Renal pelvis (tissue), 1 donor: ENCODE measurements at regions not wholly inside any gene's neighbourhood (a gene's known extent, or its start where the extent isn't known, plus 50 kb on each side); places are given as distances from the start of the nearest gene placed in this dataset.
"Not testable (repeated sequence)": the region's sequence is repeated elsewhere in the genome, so short reads cannot be mapped to it uniquely, and the experiment has no call there.

Experiments used
- DNase-seq: peaks from one replicate; pipeline ENCODE4 v3.0.0-alpha.2; 2013

DNA sequence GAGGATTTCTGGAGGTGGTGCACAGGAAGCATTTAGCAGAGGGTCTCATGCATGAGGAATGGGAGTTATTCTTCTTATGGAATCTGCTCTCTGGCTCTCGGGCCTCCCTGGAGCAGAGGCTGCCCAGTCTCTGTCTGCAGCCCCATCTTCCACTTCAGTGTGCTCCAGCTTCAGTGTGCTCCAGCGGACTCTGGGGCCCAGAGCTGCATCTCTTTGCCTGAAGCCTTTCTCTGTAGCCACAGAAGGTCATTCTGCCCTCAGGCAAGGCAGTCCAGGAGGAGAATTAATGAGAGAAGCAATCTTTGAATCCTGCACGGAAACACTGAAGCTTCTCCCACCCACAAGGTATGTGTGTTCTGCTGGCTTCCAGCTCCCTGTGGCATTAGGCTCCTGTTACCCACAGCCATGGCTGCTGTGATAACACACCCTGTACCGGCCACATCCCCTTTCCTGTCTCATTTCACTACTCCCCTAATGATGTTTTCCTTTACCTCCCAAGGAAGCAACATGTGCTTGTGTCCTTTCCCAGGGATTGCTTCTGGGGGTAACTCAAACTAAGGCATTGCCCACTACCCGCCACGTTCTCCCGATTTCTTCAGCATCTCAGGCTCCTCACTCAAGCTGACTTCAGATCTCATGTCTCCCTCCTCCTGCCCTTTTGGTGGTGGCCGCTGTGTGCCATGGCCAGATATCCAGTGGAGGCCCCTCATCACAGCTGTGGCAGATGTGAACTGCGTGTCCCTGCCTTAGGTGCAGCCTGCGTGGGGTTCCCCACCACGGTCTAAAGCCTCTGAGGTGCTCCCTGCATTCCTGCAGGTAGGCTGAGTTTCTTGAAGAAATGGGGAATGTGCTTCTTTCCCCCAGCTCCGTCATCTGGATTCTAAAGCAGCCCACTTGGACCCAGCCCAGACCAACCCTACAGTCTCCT, 181.2 kb upstream of the GALNT2 start:
- no peak for DNase-seq

DNA sequence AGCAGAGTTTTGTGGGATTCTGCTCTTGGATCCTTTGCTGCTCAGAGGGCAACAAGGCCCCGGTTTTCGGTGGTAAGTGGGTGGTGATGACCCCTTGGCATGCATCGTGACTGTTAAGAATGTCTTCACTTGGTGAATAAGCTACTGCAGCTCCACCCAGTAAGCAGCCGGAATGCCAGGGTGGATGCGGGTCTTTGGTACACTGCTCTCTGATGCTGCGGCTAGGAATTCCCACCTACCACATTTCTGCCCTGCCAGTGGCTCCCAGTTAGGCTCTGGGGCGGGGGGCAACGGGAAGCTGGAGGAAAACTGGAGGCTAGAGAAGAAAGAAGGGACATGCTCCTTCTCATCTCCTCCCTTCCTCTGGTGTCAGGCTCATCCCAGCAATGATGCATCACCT, 180.4 kb upstream of the GALNT2 start:
- DNase-seq: no peak

DNA sequence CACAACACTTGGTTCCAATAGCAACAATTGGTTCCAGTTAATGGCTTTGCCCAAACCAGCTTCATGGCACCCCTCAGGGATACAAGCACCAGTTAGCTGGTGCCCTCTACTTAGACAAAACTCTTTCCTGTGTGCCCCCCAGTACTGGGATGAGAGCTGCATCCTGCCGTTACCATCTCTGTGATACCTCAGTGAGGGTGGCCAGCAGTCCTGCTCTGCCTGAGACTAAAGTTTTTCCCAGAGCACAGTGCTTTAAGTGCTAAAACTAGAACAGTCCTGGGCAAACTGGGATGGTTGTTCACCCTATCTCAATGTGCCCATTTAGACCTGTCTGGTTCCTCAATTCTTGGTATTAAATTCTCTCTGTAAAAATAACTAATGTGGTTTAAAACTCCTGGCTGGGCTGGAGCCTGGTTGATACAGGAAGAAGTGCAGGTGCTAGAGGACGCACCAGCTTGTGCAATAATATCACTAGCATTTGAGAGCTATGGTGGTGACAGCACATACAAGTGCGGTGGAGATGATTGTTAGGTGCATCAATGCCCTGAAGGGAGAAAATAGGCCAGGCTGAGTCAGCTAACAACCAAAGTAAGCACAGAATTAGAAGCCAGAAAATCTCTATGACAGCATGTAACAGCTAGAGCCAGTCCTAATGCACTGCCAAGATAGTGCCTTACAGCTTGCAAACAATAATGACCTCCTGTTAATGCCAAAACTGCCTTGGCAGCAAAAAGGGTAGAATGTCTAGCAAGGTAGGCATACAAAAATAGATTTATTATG, 179.8 kb upstream of the GALNT2 start:
- DNase-seq: no peak

DNA sequence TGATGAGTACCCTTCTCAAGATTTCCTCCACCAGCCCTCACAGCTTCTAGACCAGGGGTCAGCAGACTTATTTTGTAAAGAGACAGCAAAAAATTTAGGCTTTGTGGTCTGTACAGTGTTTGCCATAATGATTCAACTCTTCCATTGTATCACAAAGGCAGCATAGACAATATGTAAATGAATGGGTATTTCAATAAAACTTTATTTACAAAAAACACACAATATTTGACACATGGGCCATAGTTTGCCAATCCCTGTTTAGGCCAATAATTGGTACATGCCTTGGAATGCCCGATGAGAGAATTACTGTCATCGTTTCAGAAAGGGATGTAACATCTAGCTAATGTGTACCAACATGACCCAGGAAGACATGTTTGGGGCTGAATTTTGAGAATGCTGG, 178.9 kb upstream of the GALNT2 start:
- no peak for DNase-seq

- DNase-seq: no peak
These were observed 178.5 kb upstream of the GALNT2 start for GRCh38 chr1:229888561-229889001.

DNA sequence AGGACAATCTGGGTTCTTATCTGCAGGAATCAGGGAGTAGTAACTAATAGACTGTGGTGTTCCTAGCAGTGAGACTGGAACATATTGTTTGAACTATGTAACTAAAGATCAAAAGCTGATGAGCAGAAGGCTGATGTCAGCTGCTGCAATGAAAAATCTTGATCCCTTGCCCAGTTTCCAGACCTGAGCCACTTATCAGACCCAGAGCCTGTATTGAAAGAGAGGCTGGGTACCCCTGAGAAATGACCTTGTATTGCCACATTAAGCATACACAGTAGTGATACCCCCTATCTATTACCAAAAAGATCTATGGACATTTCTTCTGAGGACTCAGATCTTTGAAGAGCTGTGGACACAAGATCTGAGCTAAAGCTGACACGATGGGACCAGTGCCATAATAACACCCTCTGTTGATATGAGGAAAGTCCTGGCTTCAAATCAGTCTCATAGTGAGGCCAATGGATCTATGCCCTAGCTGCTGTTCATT, 178.0 kb upstream of the GALNT2 start:
- DNase-seq: no peak

GRCh38 chr1:229891227-229891626, 175.8 kb upstream of the GALNT2 start:
- DNase-seq: no peak

- DNase-seq: no peak
These were observed 174.4 kb upstream of the GALNT2 start for GRCh38 chr1:229892515-229893117.

GRCh38 chr1:229893762-229894444, 173.1 kb upstream of the GALNT2 start:
- DNase-seq: peak; percentile 57

GRCh38 chr1:229894532-229894931, 172.5 kb upstream of the GALNT2 start:
- DNase-seq: no peak

GRCh38 chr1:229895605-229896004, 171.4 kb upstream of the GALNT2 start:
- no peak for DNase-seq

GRCh38 chr1:229896306-229896705, 170.7 kb upstream of the GALNT2 start:
- no peak for DNase-seq

- no peak for DNase-seq
These were observed 170.2 kb upstream of the GALNT2 start for GRCh38 chr1:229896861-229897260.

- no peak for DNase-seq
These were observed 169.5 kb upstream of the GALNT2 start for GRCh38 chr1:229897501-229897900.

DNA sequence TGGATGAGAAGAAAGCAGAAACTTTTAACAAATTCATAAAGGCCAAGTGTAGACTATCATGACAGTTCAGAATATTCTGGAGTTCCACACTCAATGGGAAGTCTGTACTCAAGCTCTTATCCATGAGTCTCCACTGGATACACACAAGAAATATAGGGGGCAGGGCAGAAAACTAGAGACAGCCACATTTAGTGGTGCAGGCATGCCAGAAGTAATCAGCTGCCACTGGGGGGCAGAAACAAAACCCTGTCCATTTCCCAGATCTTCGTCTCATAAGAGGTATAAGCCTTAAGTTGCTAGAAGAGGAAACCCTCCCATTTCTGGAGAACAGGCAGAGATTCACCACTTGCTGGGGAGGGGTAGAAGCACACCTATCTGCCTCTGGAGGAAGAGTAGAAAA, 166.8 kb upstream of the GALNT2 start:
- no peak for DNase-seq

DNA sequence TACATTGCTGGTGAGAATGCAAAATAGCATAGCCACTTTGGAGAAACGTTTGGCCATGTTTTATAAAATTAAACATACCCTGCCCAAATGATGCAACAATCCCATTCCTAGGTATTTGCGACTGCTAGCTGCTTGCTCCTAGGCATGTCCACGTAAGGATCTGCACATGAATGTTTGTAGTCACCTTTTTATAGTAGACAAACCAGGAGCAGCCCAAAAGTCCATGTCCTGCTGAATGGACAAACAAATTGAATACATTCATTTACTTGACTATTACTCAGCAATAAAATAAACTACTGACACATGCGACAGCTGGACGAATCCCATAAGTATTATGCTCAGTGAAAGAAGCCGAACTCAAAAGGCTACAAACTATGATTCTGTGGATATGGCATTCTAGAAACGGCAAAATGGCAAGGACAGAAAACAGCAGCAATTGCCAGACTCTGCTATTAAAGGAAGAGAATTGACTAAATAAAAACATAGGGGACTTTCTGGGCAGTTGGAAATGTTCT, 161.9 kb upstream of the GALNT2 start:
- no peak for DNase-seq

- no peak for DNase-seq
These were observed 161.4 kb upstream of the GALNT2 start for GRCh38 chr1:229905652-229906051.

DNA sequence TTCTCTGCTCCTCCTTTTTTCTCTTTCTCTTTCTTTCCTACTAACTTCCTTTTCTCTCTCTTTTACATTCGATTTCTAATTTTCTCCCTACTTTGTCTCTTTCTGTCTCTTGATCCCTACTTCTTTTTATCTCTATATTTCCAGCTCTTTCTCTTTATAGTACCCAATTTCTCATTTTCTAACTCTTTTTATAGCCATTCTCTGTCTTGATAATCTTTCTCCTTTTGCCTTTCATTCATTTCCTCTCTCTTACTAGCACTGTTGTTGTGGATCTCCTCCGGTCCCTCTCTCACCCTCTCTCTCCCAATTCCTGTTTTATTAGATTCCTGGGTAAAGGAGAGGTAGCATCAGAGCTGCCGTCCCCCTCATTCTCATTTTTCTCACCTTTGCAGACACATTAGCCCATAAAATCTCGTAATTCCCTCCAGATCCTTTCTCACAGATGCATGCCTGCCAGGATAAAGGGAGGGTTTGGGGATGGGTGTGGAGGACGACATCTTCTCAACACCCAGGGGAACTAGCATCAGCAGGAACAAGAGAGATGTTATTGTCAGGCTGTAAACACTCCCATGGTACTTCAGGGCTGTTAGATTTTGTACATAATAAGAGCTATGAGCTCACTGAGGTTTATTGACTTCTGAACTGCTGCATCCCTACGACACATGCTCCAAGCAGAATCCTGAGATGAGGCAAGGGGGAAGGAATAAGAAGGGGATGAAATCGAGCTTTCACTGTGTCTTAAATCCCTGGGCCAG, 159.0 kb upstream of the GALNT2 start:
- DNase-seq: no peak

DNA sequence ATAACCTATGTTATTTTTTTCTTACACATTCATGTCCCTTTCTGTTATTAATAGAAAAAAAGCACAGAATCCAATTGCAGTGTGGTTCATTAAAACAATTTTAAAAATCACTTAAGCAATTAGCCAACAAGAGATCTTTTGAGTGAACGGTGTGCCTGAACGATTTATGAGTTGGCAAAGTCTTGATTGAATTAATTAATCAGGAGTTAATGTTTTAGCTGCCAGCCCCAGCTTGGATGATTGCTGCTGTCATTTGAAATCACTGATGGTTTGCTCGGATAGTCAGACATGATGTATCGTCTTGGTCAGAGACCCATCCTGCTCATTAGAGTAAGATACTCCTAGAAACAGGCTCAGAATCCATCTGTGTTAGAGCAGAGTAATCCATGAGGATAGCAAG, 158.3 kb upstream of the GALNT2 start:
- DNase-seq: no peak

DNA sequence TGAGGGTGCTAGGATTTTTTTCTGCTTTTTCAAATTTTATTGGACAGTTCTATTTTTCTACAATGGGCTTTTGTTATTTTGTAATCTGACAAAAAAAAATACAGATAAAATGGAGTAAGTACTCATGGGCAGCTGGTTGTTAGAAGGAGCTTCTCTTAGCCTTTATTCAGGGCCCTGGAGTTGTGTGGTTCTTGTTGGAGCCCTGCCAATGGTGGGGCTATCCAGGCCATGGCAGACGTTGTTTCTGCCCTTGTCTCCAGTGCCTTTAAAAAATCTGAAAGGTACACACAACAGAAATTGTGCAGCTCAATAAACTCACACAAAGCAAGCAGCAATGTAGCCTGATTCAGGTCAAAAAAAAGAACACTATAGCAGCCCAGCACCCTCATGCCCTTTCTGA, 153.5 kb upstream of the GALNT2 start:
- DNase-seq: no peak

- not testable (repeated sequence) for DNase-seq
These were observed 147.6 kb upstream of the GALNT2 start for GRCh38 chr1:229919488-229919887.
